ENCODE measurements at regions not wholly inside any gene's neighbourhood (a gene's known extent, or its start where the extent isn't known, plus 50 kb on each side); places are given as distances from the start of the nearest gene placed in this dataset.

DNA sequence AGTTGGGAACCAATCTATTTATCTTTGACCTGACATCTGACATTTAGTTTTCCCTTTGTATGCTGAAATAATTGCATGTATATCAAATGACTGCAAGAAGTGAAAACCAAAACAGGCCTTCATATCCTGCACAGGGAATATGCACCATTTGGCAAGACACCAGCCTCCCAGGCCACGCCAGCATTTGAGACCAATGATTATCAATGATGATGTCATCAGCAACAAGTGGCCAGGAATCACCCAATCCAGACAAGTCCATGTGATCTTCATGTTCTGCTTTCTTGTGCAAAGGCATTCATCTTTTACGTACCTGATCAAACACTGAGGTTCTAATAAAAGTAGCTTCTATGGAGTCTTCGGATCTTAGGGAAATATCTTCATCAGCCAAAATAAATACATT lies 107.4 kb upstream of the TENT5A start:
- TF ChIP-seq, protein P1, sequence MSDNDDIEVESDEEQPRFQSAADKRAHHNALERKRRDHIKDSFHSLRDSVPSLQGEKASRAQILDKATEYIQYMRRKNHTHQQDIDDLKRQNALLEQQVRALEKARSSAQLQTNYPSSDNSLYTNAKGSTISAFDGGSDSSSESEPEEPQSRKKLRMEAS (CRISPR knock-in tag; IDR thresholded peaks at IDR 0.05): no peak
- TF ChIP-seq, protein P2, sequence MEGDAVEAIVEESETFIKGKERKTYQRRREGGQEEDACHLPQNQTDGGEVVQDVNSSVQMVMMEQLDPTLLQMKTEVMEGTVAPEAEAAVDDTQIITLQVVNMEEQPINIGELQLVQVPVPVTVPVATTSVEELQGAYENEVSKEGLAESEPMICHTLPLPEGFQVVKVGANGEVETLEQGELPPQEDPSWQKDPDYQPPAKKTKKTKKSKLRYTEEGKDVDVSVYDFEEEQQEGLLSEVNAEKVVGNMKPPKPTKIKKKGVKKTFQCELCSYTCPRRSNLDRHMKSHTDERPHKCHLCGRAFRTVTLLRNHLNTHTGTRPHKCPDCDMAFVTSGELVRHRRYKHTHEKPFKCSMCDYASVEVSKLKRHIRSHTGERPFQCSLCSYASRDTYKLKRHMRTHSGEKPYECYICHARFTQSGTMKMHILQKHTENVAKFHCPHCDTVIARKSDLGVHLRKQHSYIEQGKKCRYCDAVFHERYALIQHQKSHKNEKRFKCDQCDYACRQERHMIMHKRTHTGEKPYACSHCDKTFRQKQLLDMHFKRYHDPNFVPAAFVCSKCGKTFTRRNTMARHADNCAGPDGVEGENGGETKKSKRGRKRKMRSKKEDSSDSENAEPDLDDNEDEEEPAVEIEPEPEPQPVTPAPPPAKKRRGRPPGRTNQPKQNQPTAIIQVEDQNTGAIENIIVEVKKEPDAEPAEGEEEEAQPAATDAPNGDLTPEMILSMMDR (IDR thresholded peaks at IDR 0.05): no peak
- TF ChIP-seq, protein P3, sequence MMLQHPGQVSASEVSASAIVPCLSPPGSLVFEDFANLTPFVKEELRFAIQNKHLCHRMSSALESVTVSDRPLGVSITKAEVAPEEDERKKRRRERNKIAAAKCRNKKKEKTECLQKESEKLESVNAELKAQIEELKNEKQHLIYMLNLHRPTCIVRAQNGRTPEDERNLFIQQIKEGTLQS (CRISPR knock-in tag; conservative IDR thresholded peaks at IDR 0.05): no peak
- no peak for TF ChIP-seq SP1 (CRISPR knock-in tag; conservative IDR thresholded peaks at IDR 0.05)
- no peak for TF ChIP-seq NR3C1 (CRISPR knock-in tag; conservative IDR thresholded peaks at IDR 0.05; ENCODE audit: low read depth)
- TF ChIP-seq, protein P4, sequence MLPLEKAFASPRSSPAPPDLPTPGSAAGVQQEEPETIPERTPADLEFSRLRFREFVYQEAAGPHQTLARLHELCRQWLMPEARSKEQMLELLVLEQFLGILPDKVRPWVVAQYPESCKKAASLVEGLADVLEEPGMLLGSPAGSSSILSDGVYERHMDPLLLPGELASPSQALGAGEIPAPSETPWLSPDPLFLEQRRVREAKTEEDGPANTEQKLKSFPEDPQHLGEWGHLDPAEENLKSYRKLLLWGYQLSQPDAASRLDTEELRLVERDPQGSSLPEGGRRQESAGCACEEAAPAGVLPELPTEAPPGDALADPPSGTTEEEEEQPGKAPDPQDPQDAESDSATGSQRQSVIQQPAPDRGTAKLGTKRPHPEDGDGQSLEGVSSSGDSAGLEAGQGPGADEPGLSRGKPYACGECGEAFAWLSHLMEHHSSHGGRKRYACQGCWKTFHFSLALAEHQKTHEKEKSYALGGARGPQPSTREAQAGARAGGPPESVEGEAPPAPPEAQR (CRISPR knock-in tag; IDR thresholded peaks at IDR 0.05): no peak
- TF ChIP-seq ZNF121 (CRISPR knock-in tag; IDR thresholded peaks at IDR 0.05): no peak
- TF ChIP-seq, protein P5, sequence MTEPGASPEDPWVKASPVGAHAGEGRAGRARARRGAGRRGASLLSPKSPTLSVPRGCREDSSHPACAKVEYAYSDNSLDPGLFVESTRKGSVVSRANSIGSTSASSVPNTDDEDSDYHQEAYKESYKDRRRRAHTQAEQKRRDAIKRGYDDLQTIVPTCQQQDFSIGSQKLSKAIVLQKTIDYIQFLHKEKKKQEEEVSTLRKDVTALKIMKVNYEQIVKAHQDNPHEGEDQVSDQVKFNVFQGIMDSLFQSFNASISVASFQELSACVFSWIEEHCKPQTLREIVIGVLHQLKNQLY (CRISPR knock-in tag; IDR thresholded peaks at IDR 0.05): no peak
- TF ChIP-seq, protein P6, sequence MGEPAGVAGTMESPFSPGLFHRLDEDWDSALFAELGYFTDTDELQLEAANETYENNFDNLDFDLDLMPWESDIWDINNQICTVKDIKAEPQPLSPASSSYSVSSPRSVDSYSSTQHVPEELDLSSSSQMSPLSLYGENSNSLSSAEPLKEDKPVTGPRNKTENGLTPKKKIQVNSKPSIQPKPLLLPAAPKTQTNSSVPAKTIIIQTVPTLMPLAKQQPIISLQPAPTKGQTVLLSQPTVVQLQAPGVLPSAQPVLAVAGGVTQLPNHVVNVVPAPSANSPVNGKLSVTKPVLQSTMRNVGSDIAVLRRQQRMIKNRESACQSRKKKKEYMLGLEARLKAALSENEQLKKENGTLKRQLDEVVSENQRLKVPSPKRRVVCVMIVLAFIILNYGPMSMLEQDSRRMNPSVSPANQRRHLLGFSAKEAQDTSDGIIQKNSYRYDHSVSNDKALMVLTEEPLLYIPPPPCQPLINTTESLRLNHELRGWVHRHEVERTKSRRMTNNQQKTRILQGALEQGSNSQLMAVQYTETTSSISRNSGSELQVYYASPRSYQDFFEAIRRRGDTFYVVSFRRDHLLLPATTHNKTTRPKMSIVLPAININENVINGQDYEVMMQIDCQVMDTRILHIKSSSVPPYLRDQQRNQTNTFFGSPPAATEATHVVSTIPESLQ (CRISPR knock-in tag; IDR thresholded peaks at IDR 0.05): no peak

Data from WTC11 (cell line).